A172 (cell line): ENCODE measurements at regions not wholly inside any gene's neighbourhood (a gene's known extent, or its start where the extent isn't known, plus 50 kb on each side); places are given as distances from the start of the nearest gene placed in this dataset.
"Not testable (repeated sequence)": the region's sequence is repeated elsewhere in the genome, so short reads cannot be mapped to it uniquely, and the experiment has no call there.

Source experiments
- DNase-seq: peaks from one replicate; pipeline ENCODE4 v3.0.0-alpha.2; 2015; ENCODE audit warnings: low spot score

- DNase-seq, result no peak
These were observed 655.6 kb upstream of the CNTN5 start for GRCh38 chr11:98365190-98365589.

DNA sequence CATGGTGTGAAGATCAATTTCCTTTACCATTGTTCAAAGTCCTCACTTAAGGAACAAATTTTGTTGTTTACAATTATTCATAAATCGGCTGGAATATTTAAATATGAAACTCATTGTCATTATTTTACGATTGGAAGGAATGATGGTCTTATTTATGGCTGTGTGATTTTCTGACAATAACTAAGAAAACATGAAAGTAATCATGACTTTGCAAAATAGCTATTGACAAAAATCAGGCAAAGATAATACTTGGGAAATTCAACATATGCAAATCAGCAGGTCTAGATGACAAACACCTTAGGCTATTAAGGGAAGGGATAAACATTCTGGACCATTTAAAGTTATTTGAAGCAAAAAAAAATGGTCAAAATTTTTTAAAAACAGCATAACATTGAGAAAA is 654.8 kb upstream of the CNTN5 start:
- no peak for DNase-seq

- DNase-seq, result no peak
These were observed 630.4 kb upstream of the CNTN5 start for GRCh38 chr11:98390391-98390790.

- DNase-seq, result not testable (repeated sequence)
These were observed 626.2 kb upstream of the CNTN5 start for GRCh38 chr11:98394500-98394899.

GRCh38 chr11:98398508-98398907 is 622.2 kb upstream of the CNTN5 start:
- DNase-seq, result no peak

DNA sequence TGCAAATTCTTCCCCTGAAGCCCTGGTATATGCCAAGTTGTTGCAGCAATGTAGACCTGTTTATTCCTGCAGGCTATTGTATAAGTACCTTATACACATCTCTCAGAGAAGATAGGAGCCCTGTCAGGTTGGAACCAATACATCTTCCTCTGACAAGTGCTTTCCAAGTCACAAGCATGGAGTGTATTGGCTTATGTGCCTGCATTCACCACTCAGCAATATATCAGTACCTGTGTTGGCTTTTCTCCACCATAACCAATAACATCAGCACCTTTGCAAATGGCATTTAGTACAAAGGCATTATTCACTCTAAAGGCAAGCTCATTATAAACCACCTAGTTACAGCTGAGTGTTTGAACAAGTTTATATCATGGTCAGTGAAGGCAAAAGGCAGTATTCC is 611.7 kb upstream of the CNTN5 start:
- DNase-seq, result no peak

- DNase-seq, result no peak
These were observed 609.0 kb upstream of the CNTN5 start for GRCh38 chr11:98411777-98412176.

- DNase-seq, result no peak
These were observed 603.4 kb upstream of the CNTN5 start for GRCh38 chr11:98417256-98417755.

GRCh38 chr11:98423933-98424332 is 596.8 kb upstream of the CNTN5 start:
- DNase-seq, result no peak

DNA sequence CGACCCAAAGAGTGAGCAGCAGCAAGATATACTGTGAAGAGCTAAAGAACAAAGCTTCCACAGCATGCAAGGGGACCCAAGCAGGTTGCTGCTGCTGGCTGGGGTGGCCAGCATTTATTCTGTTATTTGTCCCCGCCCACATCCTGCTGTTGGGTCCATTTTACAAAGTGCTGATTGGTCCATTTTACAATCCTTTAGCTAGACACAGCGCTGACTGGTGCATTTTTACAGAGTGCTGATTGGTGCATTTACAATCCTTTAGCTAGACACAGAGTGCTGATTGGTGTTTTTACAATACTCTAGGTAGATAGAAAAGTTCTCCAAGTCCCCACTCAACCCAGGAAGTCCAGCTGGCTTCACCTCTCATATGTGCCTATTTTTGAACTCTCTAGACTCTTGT is 596.0 kb upstream of the CNTN5 start:
- DNase-seq, result not testable (repeated sequence)

DNA sequence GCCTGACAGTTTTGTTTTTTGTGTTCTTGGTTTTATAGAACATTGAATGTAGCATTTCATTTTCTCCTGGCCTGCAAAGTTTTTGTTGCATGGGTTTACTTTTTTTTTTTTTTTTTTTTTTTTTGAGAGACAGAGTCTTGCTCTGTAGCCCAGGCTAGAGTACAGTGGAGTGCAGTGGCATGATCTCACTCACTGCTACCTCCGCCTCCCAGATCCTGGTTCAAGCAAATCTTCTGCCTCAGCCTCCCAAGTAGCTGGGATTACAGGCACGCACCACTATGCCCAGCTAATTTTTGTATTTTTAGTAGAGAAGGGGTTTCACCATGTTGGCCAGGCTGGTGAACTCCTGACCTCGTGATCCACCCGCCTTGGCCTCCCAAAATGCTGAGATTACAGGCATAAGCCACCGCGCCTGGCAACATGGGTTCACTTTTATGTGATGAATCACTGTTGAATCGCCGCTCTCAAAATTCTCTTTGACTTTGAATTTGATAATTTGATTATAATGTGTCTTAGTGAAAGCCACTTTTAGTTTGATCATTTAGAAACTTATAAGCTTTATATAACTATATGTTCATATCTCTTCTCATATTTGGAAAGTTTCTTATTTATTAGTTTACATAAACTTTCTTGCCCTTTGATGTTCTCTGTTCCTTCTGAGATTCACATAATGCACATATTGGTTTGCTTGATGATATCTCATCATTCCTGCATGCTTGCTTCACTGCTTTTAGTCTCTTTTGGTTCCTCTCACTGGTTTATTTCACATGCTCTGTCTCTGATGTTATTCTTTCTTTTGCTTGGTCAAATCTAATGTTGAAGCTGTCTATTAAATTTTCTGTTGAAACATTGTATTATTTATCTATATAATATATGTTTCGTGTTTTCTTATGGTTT is 589.0 kb upstream of the CNTN5 start:
- no peak for DNase-seq

- DNase-seq, result no peak
These were observed 586.5 kb upstream of the CNTN5 start for GRCh38 chr11:98434296-98434695.

DNA sequence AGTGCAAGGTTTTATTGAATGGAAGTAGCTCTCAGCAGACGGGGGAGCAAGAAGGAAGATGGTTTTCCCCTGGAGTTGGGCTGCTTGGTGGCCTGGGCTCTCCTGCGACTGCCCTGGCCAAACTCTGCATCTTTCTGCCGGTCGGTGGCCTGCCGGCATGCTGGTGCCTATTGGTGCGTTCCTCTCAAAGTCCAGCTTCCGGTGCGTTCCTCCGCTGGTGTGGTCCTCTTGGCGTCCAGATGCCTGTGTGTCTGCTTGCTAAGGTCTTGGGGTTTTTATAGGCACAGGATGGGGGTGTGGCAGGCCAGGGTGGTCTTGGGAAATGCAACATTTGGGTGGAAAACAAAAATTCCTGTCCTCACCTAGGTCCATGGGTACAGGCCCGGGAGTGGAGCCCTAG is 567.4 kb upstream of the CNTN5 start:
- DNase-seq, result no peak

DNA sequence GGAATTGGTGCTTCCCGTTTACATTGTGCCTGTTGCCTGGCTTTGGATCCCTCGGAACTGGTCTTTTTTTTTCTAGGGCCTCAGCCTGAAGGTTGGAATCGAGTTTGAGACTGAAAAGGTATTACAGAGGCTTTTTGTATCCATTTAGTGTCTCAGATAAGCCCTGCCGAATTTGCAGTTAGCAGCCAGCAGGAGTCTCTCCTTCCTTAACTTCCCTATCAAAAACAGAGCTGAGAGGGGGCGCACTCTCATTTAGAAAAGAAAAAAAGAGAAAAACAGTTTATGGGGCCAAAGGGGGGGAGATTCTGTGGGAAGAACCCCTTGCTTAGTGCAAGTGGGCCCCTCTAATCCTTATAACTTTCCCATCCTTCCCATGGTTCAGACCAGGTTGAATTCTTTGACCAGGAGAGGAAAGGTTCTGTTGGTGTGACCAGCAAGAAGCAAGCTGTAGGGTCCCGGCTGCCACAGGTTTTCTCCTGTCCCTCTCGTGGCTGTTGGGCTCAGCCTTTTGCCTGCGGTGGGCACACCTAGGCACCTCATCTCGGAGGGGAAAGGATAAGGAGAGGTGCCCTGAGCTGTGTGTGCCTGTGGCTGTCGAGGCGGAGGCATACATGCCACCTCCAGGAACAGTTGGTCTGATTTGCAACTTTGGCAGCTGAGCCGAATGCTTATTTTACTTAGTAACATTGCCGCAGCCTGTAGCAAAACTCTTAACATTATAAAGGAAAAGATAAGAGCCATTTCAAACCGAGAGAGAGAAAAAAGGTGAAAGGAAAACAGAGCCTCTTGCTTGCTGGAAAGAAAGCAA is 565.0 kb upstream of the CNTN5 start:
- no peak for DNase-seq

- DNase-seq, result no peak
These were observed 564.5 kb upstream of the CNTN5 start for GRCh38 chr11:98456308-98456680.

GRCh38 chr11:98495016-98495415 is 525.7 kb upstream of the CNTN5 start:
- DNase-seq, result no peak

- no peak for DNase-seq
These were observed 525.1 kb upstream of the CNTN5 start for GRCh38 chr11:98495601-98496000.

DNA sequence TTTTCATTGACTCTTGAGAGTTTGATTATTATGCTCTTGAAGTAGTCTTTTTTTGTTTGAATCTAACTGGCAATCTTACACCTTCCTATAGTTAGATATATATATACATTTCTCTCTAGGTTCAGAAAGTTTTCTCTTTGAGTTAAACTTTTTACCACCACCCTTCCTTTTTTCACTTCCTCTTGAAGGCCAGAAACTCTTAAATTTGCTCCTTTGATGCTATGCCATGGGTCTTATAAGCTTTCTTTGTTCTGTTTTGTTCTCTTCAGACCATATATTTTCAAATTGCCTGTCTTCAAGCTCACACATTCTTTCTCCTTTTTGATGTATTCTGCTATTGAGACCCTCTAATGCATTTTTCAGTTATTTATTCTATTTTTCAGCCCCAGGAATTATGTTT is 513.5 kb upstream of the CNTN5 start:
- DNase-seq, result no peak

GRCh38 chr11:98512938-98513337 is 507.8 kb upstream of the CNTN5 start:
- no peak for DNase-seq

- DNase-seq, result no peak
These were observed 489.2 kb upstream of the CNTN5 start for GRCh38 chr11:98531576-98531975.

DNA sequence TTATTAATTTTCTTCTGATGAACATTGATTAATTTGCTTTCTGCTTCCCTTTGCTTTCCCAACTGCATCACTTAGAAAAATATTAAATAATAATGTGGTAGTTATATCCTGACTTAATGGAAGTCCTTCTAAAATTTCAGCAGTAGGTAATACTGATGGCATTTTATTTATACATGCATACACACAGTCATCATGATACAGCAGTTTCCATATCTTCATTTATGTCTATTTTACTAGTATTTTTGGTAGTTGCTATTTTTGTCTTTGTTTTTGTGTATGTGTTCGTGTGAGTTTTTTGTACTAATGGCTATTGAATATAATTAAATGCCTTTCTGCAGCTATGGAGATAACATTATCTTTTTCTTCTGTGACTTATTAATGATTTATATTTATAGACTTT is 484.7 kb upstream of the CNTN5 start:
- DNase-seq, result no peak

DNA sequence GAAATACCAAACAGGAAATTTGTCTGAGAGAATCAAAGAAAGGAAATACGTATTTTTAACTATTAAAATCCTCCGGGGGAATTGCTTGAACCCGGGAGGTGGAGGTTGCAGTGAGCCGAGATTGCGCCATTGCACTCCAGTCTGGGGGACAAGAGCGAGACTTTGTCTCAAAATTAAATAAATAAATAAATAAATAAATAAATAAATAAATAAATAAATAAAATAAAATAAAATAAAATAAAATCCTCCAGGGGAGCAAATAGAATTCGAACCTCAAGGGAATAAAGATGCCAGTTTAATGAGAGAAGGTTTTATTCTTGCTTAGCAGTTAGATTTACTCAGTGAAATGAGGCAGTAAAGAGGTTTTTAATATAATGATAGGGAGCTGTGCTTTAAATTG is 482.4 kb upstream of the CNTN5 start:
- not testable (repeated sequence) for DNase-seq
